Ishikawa (cell line): ENCODE measurements at regions not wholly inside any gene's neighbourhood (a gene's known extent, or its start where the extent isn't known, plus 50 kb on each side); places are given as distances from the start of the nearest gene placed in this dataset.

Source experiments
- EGR1 ChIP-seq: IDR thresholded peaks from 2 replicates; pipeline ENCODE4 v1.6.1; 2012
- TF ChIP-seq, protein P1 (sequence below): IDR thresholded peaks from 2 replicates; pipeline ENCODE4 v1.6.1; 2012; ENCODE audit warnings: low read depth, mild to moderate bottlenecking

DNA sequence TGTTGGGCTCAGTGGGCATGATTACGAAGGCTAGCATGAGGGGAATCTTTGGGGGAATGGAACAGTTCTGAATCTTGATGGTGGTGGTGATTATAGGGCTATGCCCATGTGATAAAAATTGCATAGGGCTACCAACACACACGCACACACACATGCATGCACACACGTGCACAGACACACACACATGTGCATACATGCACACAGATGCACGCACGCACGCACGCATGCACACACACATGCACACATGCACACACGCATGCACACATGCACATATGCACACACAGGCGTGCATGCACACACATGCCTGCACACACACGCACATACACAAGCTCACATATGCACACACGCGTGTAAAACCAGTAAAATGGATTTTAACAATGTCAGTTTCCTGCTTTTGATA is 85.9 kb downstream of the MUC16 start:
- TF ChIP-seq EGR1 = no peak
- TF ChIP-seq, protein P1, sequence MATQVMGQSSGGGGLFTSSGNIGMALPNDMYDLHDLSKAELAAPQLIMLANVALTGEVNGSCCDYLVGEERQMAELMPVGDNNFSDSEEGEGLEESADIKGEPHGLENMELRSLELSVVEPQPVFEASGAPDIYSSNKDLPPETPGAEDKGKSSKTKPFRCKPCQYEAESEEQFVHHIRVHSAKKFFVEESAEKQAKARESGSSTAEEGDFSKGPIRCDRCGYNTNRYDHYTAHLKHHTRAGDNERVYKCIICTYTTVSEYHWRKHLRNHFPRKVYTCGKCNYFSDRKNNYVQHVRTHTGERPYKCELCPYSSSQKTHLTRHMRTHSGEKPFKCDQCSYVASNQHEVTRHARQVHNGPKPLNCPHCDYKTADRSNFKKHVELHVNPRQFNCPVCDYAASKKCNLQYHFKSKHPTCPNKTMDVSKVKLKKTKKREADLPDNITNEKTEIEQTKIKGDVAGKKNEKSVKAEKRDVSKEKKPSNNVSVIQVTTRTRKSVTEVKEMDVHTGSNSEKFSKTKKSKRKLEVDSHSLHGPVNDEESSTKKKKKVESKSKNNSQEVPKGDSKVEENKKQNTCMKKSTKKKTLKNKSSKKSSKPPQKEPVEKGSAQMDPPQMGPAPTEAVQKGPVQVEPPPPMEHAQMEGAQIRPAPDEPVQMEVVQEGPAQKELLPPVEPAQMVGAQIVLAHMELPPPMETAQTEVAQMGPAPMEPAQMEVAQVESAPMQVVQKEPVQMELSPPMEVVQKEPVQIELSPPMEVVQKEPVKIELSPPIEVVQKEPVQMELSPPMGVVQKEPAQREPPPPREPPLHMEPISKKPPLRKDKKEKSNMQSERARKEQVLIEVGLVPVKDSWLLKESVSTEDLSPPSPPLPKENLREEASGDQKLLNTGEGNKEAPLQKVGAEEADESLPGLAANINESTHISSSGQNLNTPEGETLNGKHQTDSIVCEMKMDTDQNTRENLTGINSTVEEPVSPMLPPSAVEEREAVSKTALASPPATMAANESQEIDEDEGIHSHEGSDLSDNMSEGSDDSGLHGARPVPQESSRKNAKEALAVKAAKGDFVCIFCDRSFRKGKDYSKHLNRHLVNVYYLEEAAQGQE = no peak
